Renal pelvis (tissue), 1 donor: ENCODE measurements at regions not wholly inside any gene's neighbourhood (a gene's known extent, or its start where the extent isn't known, plus 50 kb on each side); places are given as distances from the start of the nearest gene placed in this dataset.
"Not testable (repeated sequence)": the region's sequence is repeated elsewhere in the genome, so short reads cannot be mapped to it uniquely, and the experiment has no call there.

Experiments used
- DNase-seq: peaks from one replicate; pipeline ENCODE4 v3.0.0-alpha.2; 2013

DNA sequence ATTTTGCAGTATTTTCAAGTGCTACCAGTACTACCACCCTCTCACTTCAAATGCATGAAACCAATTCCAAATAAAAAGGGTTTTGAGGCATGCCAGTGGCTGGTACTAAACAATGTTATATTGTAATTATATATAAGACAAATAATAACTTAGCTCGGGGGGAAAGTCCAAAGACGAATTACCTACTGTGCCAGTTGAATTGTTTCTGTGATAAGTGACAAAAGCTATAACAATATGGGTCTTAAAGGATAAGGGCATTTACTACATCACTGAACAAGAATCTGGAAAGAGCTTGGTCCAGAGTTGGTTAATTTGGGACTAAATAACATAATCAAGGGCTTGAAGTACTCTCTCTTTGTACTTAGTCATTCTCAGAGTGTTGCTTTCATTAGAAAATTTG, 404.7 kb upstream of the CHAC2 start:
- DNase-seq, result no peak

DNA sequence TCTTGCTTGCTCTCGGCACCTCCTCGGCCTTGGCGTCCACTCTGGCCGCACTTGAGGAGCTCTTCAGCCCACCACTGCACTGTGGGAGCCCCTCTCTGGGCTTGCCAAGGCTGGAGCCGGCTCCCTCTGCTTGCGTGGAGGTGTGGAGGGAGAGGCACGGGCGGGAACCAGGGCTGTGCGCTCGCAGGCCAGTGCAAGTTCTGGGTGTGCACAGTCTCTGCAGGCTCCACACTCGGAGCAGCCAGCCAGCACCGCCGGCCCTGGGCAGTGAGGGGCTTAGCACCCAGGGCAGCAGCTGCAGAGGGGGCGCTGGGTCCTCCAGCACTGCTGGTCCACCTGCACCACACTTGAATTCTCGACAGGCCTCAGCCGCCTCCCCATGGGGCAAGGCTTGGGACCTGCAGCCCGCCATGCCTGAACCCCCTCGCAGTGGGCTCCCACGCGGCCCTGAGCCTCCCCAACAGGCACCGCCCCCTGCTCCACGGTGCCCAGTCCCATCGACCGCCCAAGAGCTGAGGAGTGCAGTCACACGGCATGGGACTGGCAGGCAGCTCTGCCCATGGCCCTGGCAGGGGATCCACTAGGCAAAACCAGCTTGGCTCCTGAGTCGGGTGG, 411.2 kb upstream of the CHAC2 start:
- no peak for DNase-seq

GRCh38 chr2:53353135-53354114, 414.2 kb upstream of the CHAC2 start:
- no peak for DNase-seq

- no peak for DNase-seq
Measured at GRCh38 chr2:53347269-53347668, 420.3 kb upstream of the CHAC2 start.

GRCh38 chr2:53342248-53342647, 425.4 kb upstream of the CHAC2 start:
- no peak for DNase-seq

GRCh38 chr2:53334610-53335009, 433.0 kb upstream of the CHAC2 start:
- DNase-seq, result no peak

- DNase-seq, result no peak
Measured at GRCh38 chr2:53331667-53332066, 435.9 kb upstream of the CHAC2 start.

DNA sequence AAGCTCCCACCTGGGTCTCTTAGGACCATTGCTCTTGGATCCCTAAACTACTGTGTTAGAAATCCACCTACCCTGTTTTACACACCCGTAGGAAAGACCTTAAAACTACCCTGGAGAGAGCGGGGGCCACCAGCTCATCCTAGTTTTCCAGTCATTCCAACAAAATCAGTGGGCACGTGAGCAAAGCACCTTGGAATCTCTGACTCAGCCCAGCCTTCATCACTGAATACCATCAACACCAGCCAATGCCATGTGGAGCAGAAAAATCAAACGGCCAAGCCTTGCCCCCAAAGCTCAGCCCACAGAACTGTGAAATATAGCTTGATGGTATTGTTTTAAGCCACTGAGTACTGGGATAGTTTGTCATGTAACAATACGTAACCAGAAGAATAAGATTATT, 449.7 kb upstream of the CHAC2 start:
- no peak for DNase-seq

GRCh38 chr2:53315149-53315548, 452.5 kb upstream of the CHAC2 start:
- no peak for DNase-seq

DNA sequence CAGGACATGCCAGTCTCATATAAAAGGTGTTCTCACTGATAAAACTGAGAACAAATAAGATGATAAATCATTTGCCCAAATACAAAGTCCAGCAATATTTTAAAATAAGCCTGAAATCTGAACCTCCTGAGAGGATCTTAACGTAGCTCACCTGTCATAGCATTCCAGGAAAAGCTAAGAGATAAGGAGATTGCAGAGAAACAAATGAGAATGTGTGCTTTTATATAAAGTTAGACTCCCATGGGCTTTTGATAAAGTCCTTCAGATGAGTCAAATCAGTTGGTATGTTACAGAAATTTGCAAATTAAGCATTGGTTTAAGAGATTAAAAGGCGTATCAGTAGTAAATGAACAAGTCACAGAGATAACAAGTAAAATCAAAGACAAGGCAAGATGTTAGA, 452.9 kb upstream of the CHAC2 start:
- DNase-seq, result no peak

DNA sequence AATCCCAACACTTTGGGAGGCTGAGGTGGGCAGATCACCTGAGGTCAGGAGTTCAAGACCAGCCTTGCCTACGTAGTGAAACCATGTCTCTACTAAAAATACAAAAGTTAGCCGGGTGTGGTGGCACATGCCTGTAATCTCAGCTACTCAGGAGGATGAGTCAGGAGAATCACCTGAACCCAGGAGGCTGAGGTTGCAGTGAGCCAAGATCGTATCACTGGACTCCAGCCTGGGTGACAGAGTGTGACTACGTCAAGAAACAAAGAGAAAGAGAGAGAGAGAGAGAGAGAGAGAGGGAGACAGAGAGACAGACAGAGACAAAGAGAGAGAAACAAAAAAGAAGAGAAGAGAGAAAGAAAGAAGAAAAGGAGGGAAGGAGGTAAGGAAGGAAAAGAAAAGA, 454.0 kb upstream of the CHAC2 start:
- DNase-seq, result not testable (repeated sequence)

DNA sequence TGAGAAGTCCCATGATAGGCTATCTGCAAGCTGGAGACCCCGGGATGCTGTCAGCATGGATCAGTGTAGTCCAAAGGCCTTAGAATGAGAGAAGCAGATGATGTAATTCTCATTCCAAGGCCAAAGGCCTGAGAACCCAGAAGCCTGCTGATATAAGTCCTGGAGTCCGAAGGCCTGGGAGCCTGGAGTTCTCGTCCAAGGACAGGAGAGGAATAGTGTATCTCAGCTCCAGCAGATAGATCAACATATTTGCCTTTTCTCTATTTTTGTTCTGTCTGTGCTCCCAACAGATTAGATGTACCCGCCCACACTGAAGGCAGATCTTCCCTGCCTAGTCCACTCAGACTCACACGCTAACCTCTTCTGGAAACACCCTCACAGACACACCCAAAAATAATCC, 454.9 kb upstream of the CHAC2 start:
- DNase-seq, result no peak

GRCh38 chr2:53312181-53312580, 455.4 kb upstream of the CHAC2 start:
- no peak for DNase-seq

DNA sequence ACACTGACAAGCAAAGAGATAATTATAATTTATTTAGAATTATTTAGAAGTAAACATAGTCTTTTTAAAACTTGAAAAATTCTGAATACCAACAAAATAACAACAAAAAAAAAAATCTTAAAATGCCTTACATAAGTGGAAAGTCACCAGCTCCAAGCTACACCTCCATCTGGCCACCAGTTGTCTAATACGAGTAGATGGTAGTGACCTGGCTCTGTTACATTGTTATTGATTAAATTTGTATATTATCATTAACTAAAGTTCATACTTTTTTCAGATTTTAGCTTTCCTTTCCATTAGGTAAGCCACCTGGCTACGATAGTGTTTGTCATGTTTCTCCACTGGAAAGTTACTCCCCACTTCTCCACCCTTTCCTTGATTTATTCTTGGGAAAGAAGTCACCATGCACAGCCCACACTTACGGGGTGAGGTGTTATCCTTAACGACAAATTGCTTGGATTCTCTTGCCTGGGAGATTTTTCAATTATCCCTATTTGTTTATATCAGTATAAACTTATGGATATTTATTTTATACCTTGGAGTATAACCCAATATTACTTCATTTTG, 464.5 kb upstream of the CHAC2 start:
- no peak for DNase-seq

- no peak for DNase-seq
Measured at GRCh38 chr2:53302455-53302854, 465.1 kb upstream of the CHAC2 start.

- DNase-seq, result no peak
Measured at GRCh38 chr2:53289309-53290006, 478.1 kb upstream of the CHAC2 start.

- no peak for DNase-seq
Measured at GRCh38 chr2:53286345-53286744, 481.3 kb upstream of the CHAC2 start.

DNA sequence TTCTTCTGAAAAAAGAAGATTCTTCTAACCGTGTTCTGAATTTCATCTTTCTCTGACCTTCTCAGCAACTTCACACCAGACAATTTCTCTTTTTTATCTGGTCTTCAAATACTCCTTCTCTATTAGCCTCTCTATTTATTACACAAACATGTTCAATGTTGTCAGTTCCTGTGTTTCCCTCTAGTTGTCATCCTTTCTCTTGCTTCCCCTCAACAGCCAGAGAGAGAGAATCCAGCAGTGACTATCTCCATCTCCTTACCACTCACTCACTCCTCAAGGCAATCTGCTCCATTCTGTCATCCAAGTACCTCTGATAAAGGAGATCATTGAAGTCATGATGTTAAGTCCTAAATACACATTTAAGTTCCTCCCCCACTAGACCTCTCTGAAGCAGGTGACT, 491.9 kb upstream of the CHAC2 start:
- DNase-seq, result no peak

DNA sequence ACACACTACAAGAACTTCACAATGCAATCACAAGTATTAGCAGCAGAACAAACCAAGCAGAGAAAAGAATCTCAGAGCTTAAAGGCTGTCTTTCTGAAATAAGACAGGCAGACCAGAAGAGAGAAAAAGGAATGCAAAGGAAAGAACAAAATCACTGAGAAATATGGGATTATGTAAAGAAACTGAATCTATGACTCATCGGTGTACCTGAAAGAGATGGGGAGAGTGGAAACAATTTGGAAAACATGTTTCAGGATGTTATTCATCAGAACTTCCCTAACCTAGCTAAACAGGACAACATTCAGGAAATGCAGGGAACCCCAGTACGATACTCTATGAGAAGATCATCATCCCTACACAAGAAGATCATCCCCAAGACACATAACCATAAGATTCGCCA, 499.0 kb upstream of the CHAC2 start:
- no peak for DNase-seq

DNA sequence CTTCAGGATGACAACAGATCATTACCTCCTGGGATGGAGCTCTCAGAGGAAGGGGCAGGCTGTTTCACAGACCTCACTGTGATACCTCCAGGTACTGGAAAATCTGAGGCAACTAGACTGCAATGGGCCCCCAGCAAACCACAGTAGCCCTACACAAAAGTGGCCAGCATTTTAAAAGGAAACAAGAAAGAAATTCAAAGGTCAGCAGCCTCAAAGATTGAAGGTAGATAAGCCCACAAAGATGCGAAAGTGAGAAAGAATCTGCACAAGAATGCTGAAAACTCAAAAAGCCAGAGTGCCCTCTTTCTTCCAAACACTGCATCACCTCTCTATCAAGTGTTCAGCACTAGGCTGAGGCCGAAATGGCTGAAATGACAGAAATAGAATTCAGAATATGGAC, 499.5 kb upstream of the CHAC2 start:
- no peak for DNase-seq

GRCh38 chr2:53265544-53266299, 501.9 kb upstream of the CHAC2 start:
- DNase-seq, result no peak

DNA sequence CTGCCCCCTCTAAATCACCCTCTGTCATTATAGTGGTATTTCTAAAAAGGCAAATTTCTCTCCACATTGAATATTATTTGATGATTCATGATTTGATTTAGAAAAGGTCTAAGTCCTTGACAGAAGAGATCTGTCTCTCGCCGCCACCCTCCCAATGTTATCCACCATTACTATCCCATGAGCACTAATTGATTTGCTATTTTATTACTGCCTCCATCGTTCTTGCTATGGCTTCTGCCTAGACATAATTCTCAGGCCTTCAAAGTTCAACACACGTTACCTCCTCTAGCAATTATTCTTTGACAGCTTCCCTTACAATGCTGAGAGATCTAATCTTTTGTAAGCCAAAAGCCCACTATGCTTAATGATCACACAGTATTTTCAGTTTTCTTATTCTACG, 507.0 kb upstream of the CHAC2 start:
- DNase-seq, result no peak
